GM18508 (cell line): ENCODE measurements at regions not wholly inside any gene's neighbourhood (a gene's known extent, or its start where the extent isn't known, plus 50 kb on each side); places are given as distances from the start of the nearest gene placed in this dataset.
"Not testable (repeated sequence)": the region's sequence is repeated elsewhere in the genome, so short reads cannot be mapped to it uniquely, and the experiment has no call there.

ENCODE experiments used
- ATAC-seq: cut with Tn5 transposase; IDR thresholded peaks from one replicate; pipeline ENCODE4 v1.9.1; 2021; ENCODE audit warnings: moderate number of reproducible peaks; ENCODE audit not compliant: insufficient read depth, unreplicated experiment

DNA sequence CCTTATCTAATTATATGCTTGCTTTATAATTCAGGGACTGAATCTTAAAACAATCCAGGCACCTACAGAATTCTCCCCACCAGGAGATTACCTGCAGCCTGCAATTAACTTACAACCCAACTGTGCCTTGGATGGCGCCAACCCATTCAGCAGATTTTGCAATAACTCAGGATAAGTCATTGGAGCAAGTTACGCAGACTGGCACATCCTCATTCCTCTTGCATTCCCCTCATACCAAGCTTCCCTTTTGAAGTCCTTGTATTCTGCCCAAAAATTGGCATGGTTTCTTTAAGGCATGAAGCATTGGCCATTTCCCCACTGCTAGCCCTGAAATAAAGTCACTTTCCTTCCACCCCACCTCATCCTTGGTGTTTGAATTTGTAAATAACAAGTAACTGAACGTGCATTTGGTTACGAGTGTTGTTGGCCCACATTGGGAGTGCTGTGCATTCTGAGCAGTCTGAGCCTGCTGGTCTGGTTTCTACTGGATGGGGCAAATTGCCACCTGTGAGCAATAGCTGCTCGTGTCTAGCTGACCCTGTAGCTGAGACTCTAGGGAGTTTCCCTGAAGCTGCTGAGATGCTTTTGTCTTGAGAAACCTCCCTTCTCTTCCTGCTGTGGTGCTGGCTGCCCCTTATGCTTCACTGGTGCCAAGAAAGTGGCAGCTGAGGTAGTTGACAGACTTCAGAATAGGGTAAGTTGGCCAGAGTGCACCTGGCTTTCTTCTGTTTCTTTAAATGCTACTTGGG, 99.2 kb upstream of the SCAF11 start:
- ATAC-seq, result no peak

DNA sequence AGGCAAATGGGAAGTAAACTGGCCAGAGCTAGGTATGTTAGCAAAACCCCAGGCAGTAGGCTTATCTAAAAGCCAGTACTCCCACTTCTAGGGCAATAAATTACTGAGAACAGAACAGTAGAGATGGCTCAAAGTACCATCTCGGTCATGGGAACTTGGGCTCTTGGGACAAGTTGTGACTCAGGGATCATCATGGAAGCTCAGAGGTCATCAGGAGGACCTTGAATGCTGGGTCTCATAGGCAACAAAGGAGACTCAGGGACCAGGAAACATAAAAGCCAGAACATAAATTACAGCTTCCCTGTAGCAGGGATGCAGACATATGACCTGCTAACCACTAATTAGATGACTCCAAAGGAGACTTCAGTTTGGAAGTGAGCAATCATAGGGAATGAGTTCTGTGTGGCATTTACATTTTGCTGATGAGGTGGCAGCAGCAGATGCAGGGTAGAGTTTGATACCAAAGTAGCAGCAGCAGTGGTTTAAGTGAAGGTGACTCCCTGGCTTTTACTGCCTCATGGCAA, 97.6 kb upstream of the SCAF11 start:
- no peak for ATAC-seq

DNA sequence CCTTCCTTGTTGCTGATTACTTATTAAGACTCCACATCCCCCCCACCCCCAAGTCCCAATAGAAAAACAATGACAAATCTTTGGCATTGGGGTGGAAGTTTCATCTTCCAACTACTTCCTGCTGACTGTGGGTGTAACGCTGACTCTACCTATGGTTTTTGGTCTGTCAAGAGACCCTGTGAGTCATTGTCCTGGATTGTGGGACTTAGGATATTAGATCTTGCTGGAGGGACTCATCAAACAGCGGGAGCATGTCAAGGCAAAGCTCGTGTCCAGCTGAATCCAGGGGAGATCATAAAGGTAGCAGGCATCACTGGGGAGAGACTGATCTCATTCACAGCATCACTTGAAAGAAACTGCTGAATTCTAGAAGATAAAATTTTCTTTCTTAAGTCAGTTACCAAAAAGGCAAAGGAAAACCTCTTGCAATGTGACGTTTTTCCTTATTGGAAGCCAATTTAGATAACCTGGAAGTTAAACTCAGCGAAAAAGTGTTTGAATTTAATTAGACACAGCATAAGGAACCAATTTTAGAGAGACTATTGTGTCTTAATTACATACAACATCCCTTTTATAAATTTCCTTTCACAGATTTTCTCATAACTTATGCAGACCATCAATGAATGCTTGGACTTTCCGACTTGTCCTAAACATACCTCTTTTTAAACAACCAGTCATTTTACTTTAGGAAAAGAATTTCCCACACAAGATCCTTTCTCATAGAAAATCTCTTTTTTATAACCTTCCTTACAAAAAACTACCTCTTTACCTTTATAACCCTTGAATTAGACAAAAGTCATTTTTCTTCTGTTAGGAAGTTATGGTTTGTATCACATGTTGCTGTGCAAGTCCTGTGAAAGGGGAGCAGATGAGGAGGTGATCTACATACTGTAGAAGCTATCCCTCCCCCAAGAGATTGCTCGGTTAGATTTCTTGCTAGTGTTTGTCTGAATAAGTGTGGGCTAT, 94.6 kb upstream of the SCAF11 start:
- ATAC-seq, result no peak

DNA sequence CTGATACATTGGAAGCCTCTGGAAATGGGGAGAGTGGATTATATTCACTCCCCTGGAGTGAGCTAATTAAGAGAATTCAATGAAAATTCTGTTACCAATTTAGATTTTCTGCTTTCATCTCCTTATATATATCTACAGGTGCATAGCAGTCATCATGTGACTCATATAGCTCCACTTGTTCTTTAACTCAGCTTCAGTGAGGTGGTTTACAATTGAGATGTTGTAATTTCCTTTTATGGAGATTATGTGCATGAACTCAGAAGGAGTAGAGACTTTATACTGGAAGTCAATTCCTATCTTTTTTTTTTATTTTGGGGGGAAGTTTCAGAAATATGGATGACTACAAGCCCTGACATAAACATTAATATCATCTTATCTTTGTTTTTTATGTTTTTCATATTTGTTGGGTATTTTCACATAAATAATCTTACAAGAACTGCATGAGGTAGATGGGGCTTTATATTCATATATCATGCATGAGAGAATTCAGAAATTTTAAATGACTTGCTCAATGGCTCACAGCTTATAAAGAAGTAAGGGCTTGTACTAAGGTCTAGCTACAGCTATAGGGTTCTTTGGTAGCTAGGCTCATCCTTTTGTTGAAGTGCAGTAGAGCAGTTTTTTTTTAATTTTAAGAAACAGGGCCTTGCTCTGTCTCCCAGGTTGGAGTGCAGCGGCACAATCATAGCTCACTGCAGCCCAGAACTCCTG, 92.3 kb upstream of the SCAF11 start:
- ATAC-seq, result no peak

DNA sequence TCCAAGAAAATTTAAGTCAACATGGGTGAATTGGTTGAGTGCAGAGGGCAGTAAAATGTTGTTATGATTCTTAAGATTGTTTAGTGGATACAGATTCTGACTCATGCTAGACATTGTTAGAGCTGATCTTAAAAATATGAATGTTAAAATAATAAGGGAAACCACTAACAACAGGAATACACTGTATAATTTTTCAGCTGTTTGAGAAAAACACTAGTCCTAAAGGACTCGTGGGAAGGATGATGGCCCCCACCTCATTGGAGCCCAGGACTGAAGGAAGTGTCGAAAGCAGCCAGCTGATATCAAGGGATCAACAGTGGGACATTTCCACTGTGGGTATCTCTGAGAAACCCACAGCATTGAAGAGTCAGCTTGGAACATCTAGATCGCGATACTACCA, 82.9 kb upstream of the SCAF11 start:
- no peak for ATAC-seq

DNA sequence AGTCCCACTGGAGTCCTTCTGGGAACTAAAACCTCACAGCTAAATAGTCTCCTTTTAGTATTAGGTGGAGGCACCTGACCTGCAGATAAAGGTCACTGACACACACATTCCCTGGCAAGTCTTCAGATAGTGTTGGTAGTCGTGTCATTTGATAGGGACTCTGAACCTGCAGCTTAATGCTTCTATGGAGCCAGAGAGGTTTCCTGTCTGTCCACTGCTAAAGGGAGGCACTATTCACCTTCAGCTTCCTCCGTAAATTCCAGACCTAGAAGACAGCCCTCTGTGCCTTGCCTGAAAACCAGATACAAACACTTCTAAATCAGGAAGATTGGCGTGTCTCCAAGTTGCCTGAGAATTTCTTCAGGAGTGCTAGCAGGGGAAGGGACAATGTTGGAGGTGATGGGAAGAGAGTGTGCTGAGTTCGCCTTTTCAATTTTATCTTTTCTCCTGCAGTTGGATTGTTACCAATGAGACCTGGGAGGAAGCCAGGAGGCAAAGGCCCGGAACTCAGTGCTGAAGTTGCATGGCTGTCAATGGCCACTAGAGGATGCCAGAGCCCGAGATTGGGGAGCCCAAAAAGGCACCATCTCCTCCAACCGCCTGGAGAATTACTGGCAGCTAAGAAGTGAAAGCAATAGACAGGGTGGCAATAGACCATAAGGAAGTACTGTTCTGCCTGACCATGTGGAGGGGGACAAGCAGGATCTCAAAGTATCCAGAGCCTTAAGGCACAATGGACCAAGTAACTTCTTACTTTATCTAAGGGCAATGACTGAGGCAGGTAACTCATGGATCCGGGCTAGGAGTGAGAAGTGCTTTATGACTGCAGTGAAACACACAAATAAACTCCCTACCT, 81.6 kb upstream of the SCAF11 start:
- ATAC-seq, result peak; percentile 79

DNA sequence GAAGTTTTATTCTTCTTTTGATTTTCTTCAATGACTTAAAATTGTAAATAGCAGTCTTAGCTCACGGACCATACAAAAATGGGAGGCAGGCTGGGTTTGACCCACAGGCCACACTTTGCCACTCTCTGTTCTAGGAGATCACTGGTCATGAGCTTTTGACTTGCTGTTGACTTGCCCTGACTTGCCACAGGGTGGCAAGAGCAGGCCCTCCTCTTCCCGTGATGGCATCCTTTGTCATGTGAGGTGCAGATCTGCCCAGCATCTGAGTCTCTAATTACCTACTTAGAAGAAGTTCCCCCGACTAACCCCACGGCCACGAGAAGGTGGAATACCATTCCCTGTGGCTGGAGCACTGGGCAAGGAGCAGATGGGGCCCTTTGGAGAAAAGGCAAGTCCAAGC, 81.0 kb upstream of the SCAF11 start:
- no peak for ATAC-seq

DNA sequence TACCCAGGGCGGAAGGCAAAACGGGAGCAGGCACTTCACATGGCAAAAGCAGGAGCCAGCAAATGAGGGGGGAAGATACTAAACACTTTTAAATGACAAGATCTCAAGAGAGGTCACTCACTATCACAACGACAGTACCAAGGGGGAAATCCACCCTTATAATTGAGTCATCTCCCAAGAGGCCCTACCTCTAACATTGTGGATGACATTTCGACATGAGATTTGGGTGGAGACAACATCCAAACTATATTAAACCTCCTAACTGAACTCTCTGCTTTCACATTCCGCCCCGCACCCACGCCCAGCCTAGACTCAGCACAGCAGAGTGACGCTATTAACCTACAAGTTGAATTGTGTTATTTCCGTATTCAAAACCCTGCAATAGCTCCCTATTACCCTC, 76.7 kb upstream of the SCAF11 start:
- ATAC-seq, result no peak

DNA sequence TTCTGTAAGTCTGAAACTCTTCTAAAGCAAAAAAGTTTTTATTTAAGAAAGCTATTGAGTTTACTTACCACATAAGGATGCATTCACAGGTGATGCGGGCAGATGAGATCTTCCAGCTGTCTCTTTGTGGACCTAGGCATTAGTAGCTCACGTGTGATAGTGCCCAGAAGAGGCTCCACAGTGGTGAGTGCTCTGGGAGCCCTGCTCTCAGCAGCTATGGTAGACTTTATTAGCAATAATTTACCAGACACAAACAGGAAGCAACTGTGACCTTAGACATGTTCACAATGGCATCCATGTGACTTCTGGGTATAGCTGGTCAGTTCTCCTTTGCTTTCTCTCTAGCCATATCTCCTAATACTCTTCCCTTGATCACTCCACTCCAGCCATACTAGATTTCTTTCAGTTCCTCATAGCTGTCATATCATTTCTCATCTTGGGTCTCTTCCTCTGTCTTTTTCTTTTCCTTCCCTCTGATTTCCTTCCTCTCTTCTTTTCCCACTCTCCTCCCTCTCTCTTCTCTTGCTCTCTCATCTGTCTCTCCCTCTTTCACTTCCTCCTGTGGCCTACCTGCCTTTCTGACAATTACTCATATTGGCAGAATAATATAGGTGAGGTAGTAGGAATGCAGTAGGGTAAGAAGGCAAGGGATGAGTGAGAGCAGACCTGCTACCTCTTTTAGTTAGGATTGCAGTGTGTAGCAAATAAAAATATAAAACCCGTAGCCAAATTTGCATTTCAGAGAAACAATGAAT, 75.2 kb upstream of the SCAF11 start:
- ATAC-seq, result peak; percentile 60

DNA sequence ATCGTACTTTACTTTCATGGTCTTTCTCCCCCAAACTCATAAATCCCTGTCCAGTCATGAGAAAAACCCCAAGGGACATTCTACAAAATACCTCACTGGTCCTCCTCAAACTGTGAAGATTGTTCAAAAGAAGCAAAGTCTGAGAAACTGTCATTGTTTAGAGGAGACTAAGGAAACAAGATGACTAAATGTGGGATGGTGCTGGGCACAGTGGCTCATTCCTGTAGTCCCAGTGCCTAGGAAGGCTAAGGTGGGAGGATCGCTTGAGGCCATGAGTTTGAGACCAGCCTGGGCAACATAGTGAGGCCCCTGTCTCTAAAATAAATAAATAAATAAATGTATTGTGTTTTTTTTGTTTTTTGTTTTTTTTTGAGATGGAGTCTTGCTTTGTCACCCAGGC, 74.2 kb upstream of the SCAF11 start:
- ATAC-seq, result no peak

DNA sequence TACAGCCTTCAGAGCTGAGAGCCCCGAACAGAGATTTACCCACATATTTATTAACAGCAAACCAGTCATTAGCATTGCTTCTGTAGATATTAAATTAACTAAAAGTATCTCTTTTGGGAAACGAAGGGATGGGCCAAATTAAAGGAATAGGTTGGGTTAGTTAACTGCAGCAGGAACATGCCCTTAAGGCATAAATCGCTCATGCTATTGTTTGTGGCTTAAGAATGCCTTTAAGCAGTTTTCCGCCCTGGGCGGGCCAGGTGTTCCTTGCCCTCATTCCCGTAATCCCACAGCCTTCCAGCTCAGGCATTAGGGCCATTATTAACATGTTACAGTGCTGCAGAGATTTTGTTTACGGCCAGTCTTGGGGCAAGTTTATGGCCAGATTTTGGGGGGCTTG, 68.3 kb upstream of the SCAF11 start:
- ATAC-seq, result not testable (repeated sequence)

DNA sequence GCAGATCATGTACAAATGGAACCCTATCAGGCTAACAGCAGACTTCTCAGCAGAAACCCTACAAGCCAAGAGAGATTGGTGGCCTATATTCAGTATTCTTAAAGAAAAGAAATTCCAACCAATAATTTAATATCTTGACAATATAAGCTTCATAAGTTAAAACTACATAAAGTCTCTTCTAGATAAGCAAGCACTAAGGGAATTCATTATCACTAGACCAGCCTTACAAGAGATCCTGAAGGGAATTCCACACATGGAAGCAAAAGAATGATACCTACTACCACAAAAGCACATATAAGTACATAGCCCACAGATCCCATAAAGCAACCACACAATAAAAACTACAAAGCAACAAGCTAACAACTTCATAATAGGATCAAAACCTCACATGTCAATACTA, 60.4 kb upstream of the SCAF11 start:
- ATAC-seq, result no peak

DNA sequence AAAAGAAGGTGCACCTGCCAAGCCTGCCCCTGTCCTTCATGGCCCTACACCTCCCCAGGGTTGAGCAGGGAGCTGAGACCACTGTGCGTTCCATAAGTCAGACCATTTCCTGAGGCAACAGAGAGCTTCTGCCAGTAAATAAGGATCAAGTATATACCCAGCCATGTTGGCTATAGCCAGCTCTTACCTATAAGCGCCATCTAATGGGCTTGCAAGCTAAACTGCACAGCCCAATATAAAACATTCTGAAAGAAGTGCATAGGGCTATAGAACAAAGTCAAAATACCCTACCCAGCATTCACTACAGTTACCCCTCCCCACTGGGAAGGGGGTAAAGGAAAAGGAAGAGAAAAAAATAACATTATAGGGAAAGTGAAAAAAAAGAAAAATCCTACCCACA, 59.3 kb upstream of the SCAF11 start:
- ATAC-seq, result no peak

DNA sequence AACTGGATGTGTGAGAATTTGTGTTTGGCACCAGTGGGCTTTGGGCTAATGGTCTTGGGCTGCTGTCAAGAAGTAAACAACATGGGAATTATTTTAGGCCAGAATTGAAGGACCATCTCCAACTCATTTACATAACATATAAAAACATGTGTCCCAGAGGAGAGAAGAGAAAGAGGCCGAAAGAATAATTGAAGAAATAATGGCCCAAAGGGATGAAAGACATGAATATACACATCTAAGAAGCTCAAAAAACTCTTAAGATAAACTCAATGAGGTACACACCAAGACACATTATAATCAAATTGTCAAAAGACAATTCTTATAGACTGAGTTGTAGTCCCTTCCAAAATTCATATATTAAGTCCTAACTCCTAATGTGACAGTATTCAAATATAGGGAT, 56.1 kb upstream of the SCAF11 start:
- no peak for ATAC-seq

DNA sequence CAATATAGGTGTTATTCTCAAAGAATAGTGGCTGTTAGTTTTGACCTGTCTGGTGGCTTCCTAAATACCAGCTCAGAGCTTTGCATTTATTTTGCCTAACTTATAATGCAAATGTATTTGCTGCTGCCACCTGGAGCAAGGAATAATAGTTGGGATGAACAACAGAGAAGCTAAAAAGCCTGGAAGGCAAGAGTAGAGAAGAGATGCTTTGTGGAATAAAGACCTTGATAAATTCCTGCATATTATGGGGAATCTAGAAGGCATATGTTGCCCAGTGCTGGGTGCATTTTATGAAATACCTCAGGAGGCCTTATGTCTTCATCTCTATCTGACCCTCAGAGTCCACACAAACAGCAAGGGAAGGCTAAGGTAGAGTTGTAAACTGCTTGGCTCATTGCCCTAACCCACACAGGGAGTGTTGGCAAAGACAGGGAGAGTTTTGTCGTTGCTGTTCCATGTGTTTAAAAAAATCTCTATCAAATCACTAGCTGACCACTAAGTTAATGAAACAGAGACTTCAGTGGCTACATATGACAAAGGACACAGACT, 53.7 kb upstream of the SCAF11 start:
- ATAC-seq, result no peak
